ENCODE measurements at regions not wholly inside any gene's neighbourhood (a gene's known extent, or its start where the extent isn't known, plus 50 kb on each side); places are given as distances from the start of the nearest gene placed in this dataset.

DNA sequence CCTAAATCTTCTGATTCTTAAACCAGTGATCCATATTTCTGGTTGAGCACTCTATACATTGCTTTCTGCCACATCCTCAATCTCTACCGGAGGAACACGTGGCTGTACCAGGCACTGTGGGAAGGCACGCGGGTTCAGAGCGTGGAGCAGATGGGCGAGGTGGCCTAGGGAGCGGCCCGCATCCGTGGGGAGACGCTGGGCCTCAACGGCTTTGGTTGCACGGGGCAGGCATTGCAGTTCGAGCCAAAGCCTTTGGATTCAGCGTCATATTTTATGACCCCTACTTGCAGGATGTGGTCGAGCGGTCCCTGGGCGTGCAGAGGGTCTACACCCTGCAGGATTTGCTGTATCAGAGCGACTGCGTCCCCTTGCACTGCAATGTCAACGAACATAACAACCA, 197.2 kb upstream of the RGMB start:
- no peak overlapping the region for H3K9ac ChIP-seq
- no peaks in the 10 kb centered on the region for H3K79me2 ChIP-seq (ENCODE audit: insufficient read depth, low read depth)
- no peak overlapping the region for H3K4me3 ChIP-seq (IDR thresholded peaks at IDR 0.05; ENCODE audit: insufficient read depth, low read depth, low read length)
- no peaks in the 10 kb centered on the region for H3K36me3 ChIP-seq (ENCODE audit: insufficient read depth)
- H3K27me3 ChIP-seq (ENCODE audit: insufficient read depth, low read depth): no peaks in the 10 kb centered on the region
- no peak overlapping the region for H3K4me2 ChIP-seq
- TF ChIP-seq, protein P1, sequence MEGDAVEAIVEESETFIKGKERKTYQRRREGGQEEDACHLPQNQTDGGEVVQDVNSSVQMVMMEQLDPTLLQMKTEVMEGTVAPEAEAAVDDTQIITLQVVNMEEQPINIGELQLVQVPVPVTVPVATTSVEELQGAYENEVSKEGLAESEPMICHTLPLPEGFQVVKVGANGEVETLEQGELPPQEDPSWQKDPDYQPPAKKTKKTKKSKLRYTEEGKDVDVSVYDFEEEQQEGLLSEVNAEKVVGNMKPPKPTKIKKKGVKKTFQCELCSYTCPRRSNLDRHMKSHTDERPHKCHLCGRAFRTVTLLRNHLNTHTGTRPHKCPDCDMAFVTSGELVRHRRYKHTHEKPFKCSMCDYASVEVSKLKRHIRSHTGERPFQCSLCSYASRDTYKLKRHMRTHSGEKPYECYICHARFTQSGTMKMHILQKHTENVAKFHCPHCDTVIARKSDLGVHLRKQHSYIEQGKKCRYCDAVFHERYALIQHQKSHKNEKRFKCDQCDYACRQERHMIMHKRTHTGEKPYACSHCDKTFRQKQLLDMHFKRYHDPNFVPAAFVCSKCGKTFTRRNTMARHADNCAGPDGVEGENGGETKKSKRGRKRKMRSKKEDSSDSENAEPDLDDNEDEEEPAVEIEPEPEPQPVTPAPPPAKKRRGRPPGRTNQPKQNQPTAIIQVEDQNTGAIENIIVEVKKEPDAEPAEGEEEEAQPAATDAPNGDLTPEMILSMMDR (conservative IDR thresholded peaks at IDR 0.05; ENCODE audit: low read depth, low read length): no peak
- H3K4me1 ChIP-seq (ENCODE audit: low read depth, poor library complexity, severe bottlenecking): no peaks in the 10 kb centered on the region
- H2AFZ ChIP-seq (ENCODE audit: low read depth): no peak overlapping the region
- H3K27ac ChIP-seq: no peak overlapping the region
- H4K20me1 ChIP-seq (ENCODE audit: insufficient read depth): no peaks in the 10 kb centered on the region

DNA sequence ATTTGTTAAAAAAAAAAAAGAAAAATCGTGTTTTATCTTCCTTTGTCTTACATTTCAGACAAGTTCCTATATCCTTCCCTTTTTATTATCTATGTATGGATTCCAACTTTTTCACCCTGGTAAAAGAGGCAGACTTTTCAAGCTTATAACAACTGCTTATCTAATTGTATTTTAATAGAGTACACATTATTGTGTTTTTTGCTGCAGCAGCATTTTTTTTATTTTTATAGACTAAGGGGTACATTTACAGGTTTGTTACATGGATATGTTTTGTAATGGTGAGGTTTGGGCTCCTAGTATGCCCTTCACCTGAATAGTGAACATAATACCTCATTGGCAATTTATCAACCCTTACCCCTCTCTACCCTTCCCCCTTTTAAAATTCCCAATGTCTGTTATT, 195.0 kb upstream of the RGMB start:
- no peak overlapping the region for H3K9ac ChIP-seq
- no peaks in the 10 kb centered on the region for H3K4me1 ChIP-seq (ENCODE audit: low read depth, poor library complexity, severe bottlenecking)
- H3K4me2 ChIP-seq: no peak overlapping the region
- H2AFZ ChIP-seq (ENCODE audit: low read depth): no peak overlapping the region
- H4K20me1 ChIP-seq (ENCODE audit: insufficient read depth): no peaks in the 10 kb centered on the region
- no peak overlapping the region for H3K27ac ChIP-seq
- H3K79me2 ChIP-seq (ENCODE audit: insufficient read depth, low read depth): no peaks in the 10 kb centered on the region
- TF ChIP-seq, protein P1 (conservative IDR thresholded peaks at IDR 0.05; ENCODE audit: low read depth, low read length): no peak
- H3K27me3 ChIP-seq (ENCODE audit: insufficient read depth, low read depth): no peaks in the 10 kb centered on the region
- H3K36me3 ChIP-seq (ENCODE audit: insufficient read depth): no peaks in the 10 kb centered on the region
- H3K4me3 ChIP-seq (IDR thresholded peaks at IDR 0.05; ENCODE audit: insufficient read depth, low read depth, low read length): no peak overlapping the region

DNA sequence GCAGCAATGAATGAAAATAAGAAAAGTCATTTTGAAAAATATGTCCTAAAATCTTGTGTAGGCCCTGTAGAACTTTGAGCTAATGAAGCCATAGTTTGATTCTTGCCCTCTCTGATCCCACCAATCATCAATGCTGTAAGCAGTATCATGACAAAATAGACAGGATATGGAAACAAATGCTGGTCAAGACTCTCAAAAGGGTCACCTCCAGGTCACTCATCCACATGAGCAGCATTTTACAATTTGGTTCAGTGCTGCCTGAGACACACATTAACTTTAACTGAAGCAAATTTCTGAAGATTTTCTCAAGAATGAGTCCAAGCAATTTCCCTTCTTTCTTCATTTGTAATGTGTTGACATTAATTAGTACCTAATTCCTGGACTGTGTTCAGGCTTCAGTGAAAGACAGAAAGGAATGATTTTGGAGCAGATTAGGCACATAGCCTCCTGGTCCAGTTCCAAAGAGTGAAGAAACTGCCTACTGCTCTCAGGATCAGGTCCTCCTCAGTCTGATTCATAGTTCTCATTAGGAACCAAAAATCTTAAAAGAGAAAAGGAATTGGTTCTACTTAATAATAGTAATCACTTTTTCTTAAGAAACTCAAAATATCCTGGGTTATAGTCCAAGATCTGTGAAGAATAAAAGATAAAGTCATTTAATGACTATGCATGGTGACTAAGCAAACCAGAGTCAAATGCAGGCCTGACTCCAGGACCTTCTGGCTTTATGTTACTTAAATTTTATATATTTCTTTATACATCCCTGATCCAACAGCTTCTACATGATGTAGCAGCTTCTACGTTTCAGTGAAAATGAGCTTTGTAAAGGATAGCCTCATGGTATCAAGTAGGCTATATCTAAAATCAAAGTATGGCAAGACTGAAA, 192.1 kb upstream of the RGMB start:
- Histone ChIP-seq H4K20me1 (ENCODE audit: insufficient read depth) (no peaks in the 10 kb centered on the region), H3K27ac (no peak overlapping the region), H3K9ac (no peak overlapping the region), H3K36me3 (ENCODE audit: insufficient read depth) (no peaks in the 10 kb centered on the region), H3K4me2 (no peak overlapping the region), H2AFZ (ENCODE audit: low read depth) (no peak overlapping the region), H3K4me3 (IDR thresholded peaks at IDR 0.05; ENCODE audit: insufficient read depth, low read depth, low read length) (no peak overlapping the region), H3K4me1 (ENCODE audit: low read depth, poor library complexity, severe bottlenecking) (no peaks in the 10 kb centered on the region), H3K79me2 (ENCODE audit: insufficient read depth, low read depth) (no peaks in the 10 kb centered on the region), H3K27me3 (ENCODE audit: insufficient read depth, low read depth) (no peaks in the 10 kb centered on the region)
- TF ChIP-seq, protein P1 (conservative IDR thresholded peaks at IDR 0.05; ENCODE audit: low read depth, low read length): no peak

DNA sequence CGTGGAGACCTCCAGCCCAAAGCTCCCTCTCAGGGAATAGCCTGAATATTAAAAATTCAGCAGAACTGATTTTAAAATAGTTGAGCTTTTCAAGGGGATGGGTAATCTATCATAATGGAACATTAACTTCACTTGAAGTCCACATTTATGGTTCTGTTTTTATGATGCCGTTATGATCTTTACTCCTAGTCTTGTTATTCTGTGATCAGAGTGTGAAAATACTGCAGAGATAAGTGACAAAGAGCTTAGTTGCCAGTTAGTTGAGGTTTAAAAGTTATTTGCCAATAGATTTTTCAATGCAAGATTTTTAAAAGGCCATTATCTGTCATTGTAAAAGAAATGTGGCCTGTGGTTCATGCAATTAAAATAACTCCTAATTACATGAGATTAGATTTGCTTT, 189.9 kb upstream of the RGMB start:
- Histone ChIP-seq H3K27ac (no peak overlapping the region), H3K27me3 (ENCODE audit: insufficient read depth, low read depth) (no peaks in the 10 kb centered on the region), H4K20me1 (ENCODE audit: insufficient read depth) (no peaks in the 10 kb centered on the region), H3K4me3 (IDR thresholded peaks at IDR 0.05; ENCODE audit: insufficient read depth, low read depth, low read length) (no peak overlapping the region), H3K36me3 (ENCODE audit: insufficient read depth) (no peaks in the 10 kb centered on the region), H2AFZ (ENCODE audit: low read depth) (no peak overlapping the region), H3K9ac (no peak overlapping the region), H3K4me1 (ENCODE audit: low read depth, poor library complexity, severe bottlenecking) (no peaks in the 10 kb centered on the region), H3K79me2 (ENCODE audit: insufficient read depth, low read depth) (no peaks in the 10 kb centered on the region), H3K4me2 (no peak overlapping the region)
- TF ChIP-seq, protein P1 (conservative IDR thresholded peaks at IDR 0.05; ENCODE audit: low read depth, low read length): no peak

Measured in KMS-11 (cell line).